K562 (cell line): ENCODE measurements at regions not wholly inside any gene's neighbourhood (a gene's known extent, or its start where the extent isn't known, plus 50 kb on each side); places are given as distances from the start of the nearest gene placed in this dataset.

Experiments used
- ATAC-seq: fragments of 200-7000 bp; cut with Tn5 transposase; 3 replicates; pipeline ENCODE4 v1.9.1; 2020; ENCODE audit warnings: moderate library complexity
- BruUV-seq: library from RNA; stranded (reverse); fragments of 400-500 nt; replicated peaks from 2 replicates; lab custom pipeline; 2021; lab: Mats Ljungman, UMichigan
- CTCF ChIA-PET: fragments of 300-600 bp; formaldehyde crosslinking; extraction: SDS; loops from one replicate; lab custom pipeline; 2021; ENCODE audit warnings: low intra/inter-chr PET ratio; lab: Yijun Ruan, JAX
- POLR2A ChIA-PET: fragments of 300-600, 350-650 bp; sonication (Branson Sonifier 250); formaldehyde crosslinking; extraction: SDS; loops from one replicate; lab custom pipeline; 2021; ENCODE audit warnings: antibody characterized with exemption, inconsistent platforms; lab: Yijun Ruan, JAX
- DNase-seq, 4 experiments: peaks; one replicate each; pipeline versions ENCODE4 v3.0.0 to v3.0.0-alpha.2; 2011 to 2018; ENCODE audit warnings: low spot score in 3 of 4, mixed read lengths in 3 of 4; ENCODE audit errors: extremely low read depth in 1 of 4
- FAIRE-seq: peaks from 2 replicates; lab custom pipeline; 2011; peaks lifted over from hg19 to GRCh38; lab: Jason Lieb, UNC
- H2AFZ ChIP-seq: 2 replicates; pipeline ENCODE4 v1.6.0; 2011; ENCODE audit warnings: low read depth, low read length, control low read depth, inconsistent platforms
- H3K27ac ChIP-seq: fragments of 200-600 bp; 3 replicates; pipeline ENCODE4 v1.8.0; 2011; ENCODE audit warnings: low read depth, mild to moderate bottlenecking, control low read depth, inconsistent platforms, low read length, moderate library complexity, mixed read lengths; ENCODE audit errors: extremely low read depth
- H3K27me3 ChIP-seq, 2 experiments: fragments of 300-600 bp in 1 of 2; 2 replicates in 1 of 2; 3 replicates in 1 of 2; pipeline versions ENCODE4 v1.6.0 to v1.8.0; 2011; ENCODE audit warnings: inconsistent platforms in 2 of 2, low read length in 2 of 2, mild to moderate bottlenecking in 1 of 2, mixed read lengths in 1 of 2, moderate library complexity in 1 of 2; ENCODE audit not compliant: control insufficient read depth in 2 of 2, insufficient read depth in 2 of 2
- H3K36me3 ChIP-seq: fragments of 300-600 bp; 3 replicates; pipeline ENCODE4 v1.8.0; 2011; ENCODE audit warnings: mild to moderate bottlenecking, low read length, inconsistent platforms; ENCODE audit not compliant: control insufficient read depth, insufficient read depth
- H3K4me1 ChIP-seq, 2 experiments: fragments of 200-600 bp in 1 of 2; replicated peaks in 1 of 2; 2 replicates in 1 of 2; 3 replicates in 1 of 2; pipeline versions ENCODE4 v1.5.1 to v1.8.0; 2011; ENCODE audit warnings: inconsistent platforms in 2 of 2, low read length in 2 of 2, mild to moderate bottlenecking in 1 of 2, mixed read lengths in 1 of 2, moderate library complexity in 1 of 2; ENCODE audit not compliant: control insufficient read depth in 2 of 2, insufficient read depth in 2 of 2
- H3K4me2 ChIP-seq: 2 replicates; pipeline ENCODE4 v1.6.1; 2011; ENCODE audit warnings: low read length, control low read depth, inconsistent platforms, mixed read lengths; ENCODE audit not compliant: insufficient read depth
- H3K4me3 ChIP-seq: fragments of 200-600 bp; sonication (generic), shearing (Covaris generic); 2 replicates; pipeline ENCODE4 v1.5.1; 2016; ENCODE audit warnings: control low read depth, inconsistent platforms
- H3K79me2 ChIP-seq: fragments of 200-600 bp; 3 replicates; pipeline ENCODE4 v1.8.0; 2011; ENCODE audit warnings: low read length, inconsistent platforms; ENCODE audit not compliant: control insufficient read depth, insufficient read depth
- H3K9ac ChIP-seq, 2 experiments: 2 replicates each; pipeline versions ENCODE4 v1.6.0 to v1.6.1; 2011; ENCODE audit warnings: low read depth in 2 of 2, low read length in 2 of 2, control low read depth in 1 of 2, inconsistent platforms in 1 of 2, mild to moderate bottlenecking in 1 of 2, mixed read lengths in 1 of 2; ENCODE audit not compliant: insufficient read depth in 1 of 2
- H3K9me1 ChIP-seq: one replicate; pipeline ENCODE4 v1.6.0; 2011; ENCODE audit warnings: inconsistent platforms, mild to moderate bottlenecking, low read length, moderate library complexity; ENCODE audit not compliant: control insufficient read depth, insufficient read depth
- H3K9me3 ChIP-seq: replicated peaks from 2 replicates; pipeline ENCODE4 v1.5.1; 2011; ENCODE audit warnings: low read depth, low read length, inconsistent platforms; ENCODE audit not compliant: control insufficient read depth, insufficient read depth
- H4K20me1 ChIP-seq: replicated peaks from 2 replicates; pipeline ENCODE4 v1.6.1; 2011; ENCODE audit warnings: low read length, inconsistent platforms, mixed read lengths; ENCODE audit not compliant: control insufficient read depth, insufficient read depth
- BCL6 ChIP-seq: fragments of 250-450 bp; sonication (Bioruptor Pico); IDR thresholded peaks from 2 replicates; pipeline ENCODE4 v1.4.0; 2020
- GATA2 ChIP-seq: sonication (generic); formaldehyde crosslinking; IDR thresholded peaks from 2 replicates; pipeline ENCODE4 v1.4.0; 2020; ENCODE audit warnings: mild to moderate bottlenecking, missing genetic modification reagents
- GTF2F1 ChIP-seq: IDR thresholded peaks from 2 replicates; pipeline ENCODE4 v1.6.1; 2011; ENCODE audit warnings: low read depth, low read length, improper control_type of control experiment
- NRF1 ChIP-seq, 2 experiments: fragments of 450-650 bp; IDR thresholded peaks in 1 of 2; conservative IDR thresholded peaks in 1 of 2; 2 replicates each; pipeline ENCODE4 v1.6.1; 2014; ENCODE audit warnings: mild to moderate bottlenecking in 2 of 2
- PTTG1 ChIP-seq: fragments of 450-650 bp; IDR thresholded peaks from 2 replicates; pipeline ENCODE4 v1.6.1; 2016; ENCODE audit warnings: low read depth, mild to moderate bottlenecking, missing genetic modification characterization, missing compliant biosample characterization
- SMARCB1 ChIP-seq: IDR thresholded peaks from 2 replicates; pipeline ENCODE4 v1.6.1; 2011; ENCODE audit warnings: improper control_type of control experiment, low read depth; ENCODE audit not compliant: insufficient read length
- TAL1 ChIP-seq: fragments of 450-650 bp; IDR thresholded peaks from 2 replicates; pipeline ENCODE4 v1.6.1; 2016; ENCODE audit warnings: mild to moderate bottlenecking
- TCF7 ChIP-seq: sonication (generic); IDR thresholded peaks from 2 replicates; pipeline ENCODE4 v1.6.1; 2016; ENCODE audit warnings: antibody characterized with exemption, borderline replicate concordance
- XRCC3 ChIP-seq: fragments of 450-650 bp; IDR thresholded peaks from 2 replicates; pipeline ENCODE4 v1.6.1; 2017; ENCODE audit warnings: mild to moderate bottlenecking, moderate library complexity
- ZNF282 ChIP-seq: sonication (generic); formaldehyde crosslinking; IDR thresholded peaks from 2 replicates; pipeline ENCODE4 v1.8.1; 2023; ENCODE audit warnings: missing genetic modification reagents
- ZNF408 ChIP-seq: fragments of 250-450 bp; sonication (Bioruptor Pico); IDR thresholded peaks from 2 replicates; pipeline ENCODE4 v1.4.0; 2020; ENCODE audit warnings: low read depth, mild to moderate bottlenecking, moderate library complexity
- WGBS: fragments of 100-300 bp; shearing (Covaris generic); methylation state at CpG from one replicate; pipeline ENCODE4 v1.1.6; 2016; ENCODE audit warnings: low coverage, mixed read lengths; ENCODE audit not compliant: insufficient coverage; ENCODE audit errors: missing lambda C conversion rate; 5-methylcytosine and 5-hydroxymethylcytosine counted together
- in situ Hi-C: fragments of 300-500 bp; cut with MboI; formaldehyde crosslinking; loops from 4 replicates; pipeline ENCODE4 v1.15.0; 2018; ENCODE audit warnings: inconsistent platforms, mixed read lengths
- intact Hi-C: fragments of 100-400 bp; cut with micrococcal nuclease; formaldehyde crosslinking; loops from 2 replicates; pipeline ENCODE4 v1.14.2; 2022
- TF ChIP-seq, protein P1 (sequence below): fragments of 450-650 bp; IDR thresholded peaks from 2 replicates; pipeline ENCODE4 v1.7.1; 2018; ENCODE audit warnings: mild to moderate bottlenecking, low read depth; ENCODE audit not compliant: partially characterized antibody
- TF ChIP-seq, protein P2 (sequence below): fragments of 450-650 bp; IDR thresholded peaks from 2 replicates; pipeline ENCODE4 v1.6.1; 2014; ENCODE audit warnings: low read depth, mild to moderate bottlenecking, moderate library complexity, borderline replicate concordance

DNA sequence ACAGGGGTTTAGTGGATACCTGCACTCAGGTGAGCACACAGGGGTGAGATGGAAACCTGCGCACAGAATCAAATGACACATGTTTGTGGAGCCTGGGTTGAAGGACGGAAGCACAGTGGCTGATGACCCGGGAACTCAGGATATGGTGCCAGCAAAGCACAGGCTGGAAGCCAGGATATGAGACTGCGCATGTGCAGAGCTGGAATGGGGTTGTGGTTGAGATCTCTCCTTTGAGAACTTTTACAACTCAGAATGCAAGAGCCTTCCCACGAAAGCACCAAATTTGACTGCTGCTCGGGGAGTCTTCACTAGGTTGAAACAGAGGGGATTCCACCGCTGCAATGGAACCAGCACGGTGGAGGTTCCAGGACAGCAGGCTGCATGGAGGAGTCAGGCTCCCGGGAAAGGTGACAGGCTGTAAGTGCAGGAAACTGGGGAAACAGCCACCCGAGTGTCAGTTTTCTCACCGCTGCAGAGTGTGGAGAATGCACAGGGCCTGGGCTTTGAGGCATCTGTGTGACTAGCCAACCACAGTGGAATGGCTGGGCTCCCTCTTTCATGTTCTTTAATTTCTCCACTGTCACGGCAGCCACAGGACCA is 133.4 kb upstream of the TCERG1L start:
- no peaks in the 10 kb centered on the region for H3K36me3 ChIP-seq
- H3K9me3 ChIP-seq, result no peaks in the 10 kb centered on the region
- WGBS, result 1% methylated on average over 11 of the region's 12 CpGs
- H3K4me3 ChIP-seq, result no peak overlapping the region
- intact Hi-C loops (no loop called here), in situ Hi-C loops (no loop called here)
- BruUV-seq, result no TSS peak
- FAIRE-seq, result no peak
- CTCF ChIA-PET, result no interaction called here
- H3K4me2 ChIP-seq, result no peak overlapping the region
- no peaks in the 10 kb centered on the region for H4K20me1 ChIP-seq
- POLR2A ChIA-PET, result no interaction called here
- TF ChIP-seq NRF1 (conservative IDR thresholded peaks at IDR 0.05 in 1 of 2, IDR thresholded peaks at IDR 0.05 in 1 of 2) (peak; percentile 59 to 67), ZNF282 (CRISPR knock-in tag) (no peak)
- H3K79me2 ChIP-seq, result no peaks in the 10 kb centered on the region
- no peak overlapping the region for H3K27ac ChIP-seq
- H3K27me3 ChIP-seq, result peaks cover 0 to 13% of the 10 kb centered on the region in 2 experiments; a peak in 2 of 5 replicates
- H3K9me1 ChIP-seq, result no peaks in the 10 kb centered on the region
- H2AFZ ChIP-seq, result no peak overlapping the region
- no peaks in the 10 kb centered on the region for H3K4me1 ChIP-seq
- no peak for DNase-seq
- H3K9ac ChIP-seq, result no peak overlapping the region
- no peak for ATAC-seq

DNA sequence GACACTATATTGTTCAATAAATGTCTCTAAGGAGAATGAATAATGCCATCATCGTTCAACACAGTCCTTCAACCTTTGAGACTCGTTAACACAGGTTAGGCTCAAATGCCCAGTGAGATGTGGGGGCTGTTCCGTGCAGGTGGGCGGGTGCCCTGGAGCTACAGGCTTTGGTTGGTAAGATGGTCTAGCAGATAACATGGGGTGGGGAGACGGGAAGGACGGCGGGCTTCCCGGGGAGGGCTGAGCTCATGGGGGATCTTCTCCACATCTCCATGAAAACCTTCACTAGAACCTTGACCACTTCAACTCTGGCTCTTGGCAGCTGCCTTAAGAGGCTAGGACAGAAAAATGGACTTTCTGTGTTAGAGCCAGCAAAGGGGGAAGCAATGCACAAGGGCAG is 134.1 kb upstream of the TCERG1L start:
- ChIA-PET POLR2A (no interaction called here), CTCF (no interaction called here)
- no peaks in the 10 kb centered on the region for H3K36me3 ChIP-seq
- H3K9me1 ChIP-seq, result no peaks in the 10 kb centered on the region
- WGBS, result 0% methylated on average over 5 of the region's 8 CpGs
- H3K27me3 ChIP-seq, result peaks cover 0 to 13% of the 10 kb centered on the region in 2 experiments; a peak in 2 of 5 replicates
- H3K9me3 ChIP-seq, result no peaks in the 10 kb centered on the region
- no peaks in the 10 kb centered on the region for H3K79me2 ChIP-seq
- in situ Hi-C loops (no loop called here), intact Hi-C loops (no loop called here)
- H2AFZ ChIP-seq, result no peak overlapping the region
- FAIRE-seq (no peak), ATAC-seq (no peak), DNase-seq (no peak)
- no TSS peak for BruUV-seq
- H3K4me1 ChIP-seq, result no peaks in the 10 kb centered on the region
- no peak overlapping the region for H3K9ac ChIP-seq
- no peak overlapping the region for H3K4me3 ChIP-seq
- H3K4me2 ChIP-seq, result no peak overlapping the region
- H3K27ac ChIP-seq, result no peak overlapping the region
- H4K20me1 ChIP-seq, result no peaks in the 10 kb centered on the region
- no peak for TF ChIP-seq GATA2 (CRISPR knock-in tag)
- TF ChIP-seq, protein P1, sequence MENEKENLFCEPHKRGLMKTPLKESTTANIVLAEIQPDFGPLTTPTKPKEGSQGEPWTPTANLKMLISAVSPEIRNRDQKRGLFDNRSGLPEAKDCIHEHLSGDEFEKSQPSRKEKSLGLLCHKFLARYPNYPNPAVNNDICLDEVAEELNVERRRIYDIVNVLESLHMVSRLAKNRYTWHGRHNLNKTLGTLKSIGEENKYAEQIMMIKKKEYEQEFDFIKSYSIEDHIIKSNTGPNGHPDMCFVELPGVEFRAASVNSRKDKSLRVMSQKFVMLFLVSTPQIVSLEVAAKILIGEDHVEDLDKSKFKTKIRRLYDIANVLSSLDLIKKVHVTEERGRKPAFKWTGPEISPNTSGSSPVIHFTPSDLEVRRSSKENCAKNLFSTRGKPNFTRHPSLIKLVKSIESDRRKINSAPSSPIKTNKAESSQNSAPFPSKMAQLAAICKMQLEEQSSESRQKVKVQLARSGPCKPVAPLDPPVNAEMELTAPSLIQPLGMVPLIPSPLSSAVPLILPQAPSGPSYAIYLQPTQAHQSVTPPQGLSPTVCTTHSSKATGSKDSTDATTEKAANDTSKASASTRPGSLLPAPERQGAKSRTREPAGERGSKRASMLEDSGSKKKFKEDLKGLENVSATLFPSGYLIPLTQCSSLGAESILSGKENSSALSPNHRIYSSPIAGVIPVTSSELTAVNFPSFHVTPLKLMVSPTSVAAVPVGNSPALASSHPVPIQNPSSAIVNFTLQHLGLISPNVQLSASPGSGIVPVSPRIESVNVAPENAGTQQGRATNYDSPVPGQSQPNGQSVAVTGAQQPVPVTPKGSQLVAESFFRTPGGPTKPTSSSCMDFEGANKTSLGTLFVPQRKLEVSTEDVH, result no peak
- TF ChIP-seq PTTG1 (tag), result no peak
- no peak for TF ChIP-seq BCL6 (CRISPR knock-in tag)
- no peak for TF ChIP-seq GTF2F1
- TF ChIP-seq SMARCB1, result no peak
- no peak for TF ChIP-seq XRCC3
- TF ChIP-seq TCF7, result no peak
- TF ChIP-seq, protein P2, sequence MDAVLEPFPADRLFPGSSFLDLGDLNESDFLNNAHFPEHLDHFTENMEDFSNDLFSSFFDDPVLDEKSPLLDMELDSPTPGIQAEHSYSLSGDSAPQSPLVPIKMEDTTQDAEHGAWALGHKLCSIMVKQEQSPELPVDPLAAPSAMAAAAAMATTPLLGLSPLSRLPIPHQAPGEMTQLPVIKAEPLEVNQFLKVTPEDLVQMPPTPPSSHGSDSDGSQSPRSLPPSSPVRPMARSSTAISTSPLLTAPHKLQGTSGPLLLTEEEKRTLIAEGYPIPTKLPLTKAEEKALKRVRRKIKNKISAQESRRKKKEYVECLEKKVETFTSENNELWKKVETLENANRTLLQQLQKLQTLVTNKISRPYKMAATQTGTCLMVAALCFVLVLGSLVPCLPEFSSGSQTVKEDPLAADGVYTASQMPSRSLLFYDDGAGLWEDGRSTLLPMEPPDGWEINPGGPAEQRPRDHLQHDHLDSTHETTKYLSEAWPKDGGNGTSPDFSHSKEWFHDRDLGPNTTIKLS, result no peak
- no peak for TF ChIP-seq ZNF408 (CRISPR knock-in tag)
- no peak for TF ChIP-seq TAL1
